IPS DF 4.7 (cell line): ENCODE measurements at regions not wholly inside any gene's neighbourhood (a gene's known extent, or its start where the extent isn't known, plus 50 kb on each side); places are given as distances from the start of the nearest gene placed in this dataset.
A peak's percentile ranks its signal among the peaks of the same experiment; 100 is the strongest.

Experiments used
- DNase-seq: peaks from one replicate; pipeline ENCODE4 v3.0.0-alpha.2; 2013; ENCODE audit warnings: low spot score; ENCODE audit errors: extremely low read depth

DNA sequence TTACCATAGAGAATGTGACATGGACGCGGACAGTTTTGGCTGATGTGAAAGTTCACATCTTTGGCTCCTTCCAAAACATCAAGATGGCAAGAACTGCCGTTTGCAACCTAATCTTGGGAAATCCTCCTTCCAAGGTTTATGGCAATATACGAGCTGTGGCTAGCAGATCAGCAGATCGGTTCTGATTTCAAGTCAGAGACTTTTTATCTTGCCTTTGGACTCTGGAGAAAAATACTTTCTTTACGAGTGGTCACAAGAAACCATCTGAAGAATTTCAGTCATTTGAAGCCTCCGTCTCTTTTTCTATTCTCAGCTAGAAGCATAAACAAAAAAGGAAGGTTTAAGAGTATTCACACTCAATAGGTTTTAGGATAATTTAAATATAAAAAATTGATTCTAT is 153.5 kb upstream of the MEIS2 start:
- DNase-seq, result no peak

- DNase-seq, result no peak
Measured at GRCh38 chr15:37260255-37260654, 159.9 kb upstream of the MEIS2 start.

GRCh38 chr15:37261685-37262084 is 161.3 kb upstream of the MEIS2 start:
- DNase-seq, result no peak

DNA sequence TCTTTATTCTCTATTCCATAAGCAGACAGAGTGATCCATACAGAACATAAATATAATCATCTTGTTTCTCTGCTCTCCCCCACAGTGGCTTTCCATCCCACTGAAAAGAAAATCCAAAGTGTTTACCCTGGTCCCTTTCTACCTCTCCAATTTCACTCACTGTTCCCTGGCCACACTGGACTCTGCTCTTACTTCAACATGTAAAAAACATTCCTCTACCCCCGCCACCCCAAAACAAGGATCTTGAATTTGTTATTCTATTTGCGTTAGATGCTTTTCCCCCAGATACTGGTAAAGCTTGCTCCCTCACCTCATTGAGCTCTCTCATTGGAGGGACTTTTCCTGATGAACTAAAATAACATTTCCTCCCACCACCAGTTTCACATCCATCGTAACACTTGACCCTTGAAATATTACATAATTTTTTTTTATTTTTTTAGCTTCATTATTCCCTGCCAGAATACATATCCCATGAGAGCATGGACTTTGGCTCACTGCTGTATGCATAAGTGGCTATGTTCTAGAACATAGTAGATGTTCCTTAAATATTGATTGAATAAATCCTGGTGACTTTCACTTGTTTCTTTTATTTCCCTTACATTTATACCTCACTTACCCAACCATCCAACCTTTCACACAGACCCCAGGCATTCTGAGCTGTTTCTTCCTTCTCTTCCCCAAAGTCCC is 162.7 kb upstream of the MEIS2 start:
- no peak for DNase-seq

- DNase-seq, result peak; percentile 11
Measured at GRCh38 chr15:37289109-37289765, 188.9 kb upstream of the MEIS2 start.

DNA sequence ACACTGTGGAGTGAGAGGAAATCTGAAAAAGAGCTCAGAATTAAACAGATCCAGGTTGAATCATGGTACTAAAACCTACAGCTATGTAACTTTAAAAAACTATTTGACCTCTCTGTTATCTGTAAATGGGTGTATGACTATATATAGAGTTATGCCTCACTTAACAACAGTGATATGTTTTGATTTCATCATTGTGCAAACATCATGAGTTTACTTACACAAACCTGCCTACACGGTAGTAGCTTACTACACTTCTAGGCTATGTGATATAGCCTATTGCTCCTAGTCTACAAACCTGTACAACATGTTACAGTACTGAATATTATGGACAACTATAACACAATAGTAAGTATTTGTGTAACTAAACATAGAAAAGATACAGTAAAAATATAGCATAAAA is 191.6 kb upstream of the MEIS2 start:
- DNase-seq, result no peak

DNA sequence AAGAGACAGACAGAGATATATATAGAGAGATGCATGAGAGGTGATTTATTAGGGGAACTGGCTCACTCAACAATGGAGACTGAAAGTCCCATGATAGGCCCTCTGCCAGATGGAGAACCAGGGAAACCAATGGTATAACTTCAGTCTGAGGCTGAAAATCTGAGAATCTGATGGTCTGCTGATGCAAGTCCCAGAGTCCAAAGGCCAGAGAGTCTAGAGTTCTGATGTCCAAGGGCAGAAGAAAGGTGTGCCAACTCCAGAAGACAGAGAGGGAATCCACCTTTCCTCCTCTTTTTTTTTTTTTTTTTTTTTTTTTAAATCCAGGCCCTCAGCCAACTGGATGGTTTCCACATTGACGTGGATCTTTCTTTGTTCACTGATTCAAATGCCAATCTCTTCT is 197.9 kb upstream of the MEIS2 start:
- no peak for DNase-seq

- no peak for DNase-seq
Measured at GRCh38 chr15:37339437-37339836, 239.1 kb upstream of the MEIS2 start.

- no peak for DNase-seq
Measured at GRCh38 chr15:37339856-37340255, 239.5 kb upstream of the MEIS2 start.

GRCh38 chr15:37340438-37340837 is 240.1 kb upstream of the MEIS2 start:
- no peak for DNase-seq

DNA sequence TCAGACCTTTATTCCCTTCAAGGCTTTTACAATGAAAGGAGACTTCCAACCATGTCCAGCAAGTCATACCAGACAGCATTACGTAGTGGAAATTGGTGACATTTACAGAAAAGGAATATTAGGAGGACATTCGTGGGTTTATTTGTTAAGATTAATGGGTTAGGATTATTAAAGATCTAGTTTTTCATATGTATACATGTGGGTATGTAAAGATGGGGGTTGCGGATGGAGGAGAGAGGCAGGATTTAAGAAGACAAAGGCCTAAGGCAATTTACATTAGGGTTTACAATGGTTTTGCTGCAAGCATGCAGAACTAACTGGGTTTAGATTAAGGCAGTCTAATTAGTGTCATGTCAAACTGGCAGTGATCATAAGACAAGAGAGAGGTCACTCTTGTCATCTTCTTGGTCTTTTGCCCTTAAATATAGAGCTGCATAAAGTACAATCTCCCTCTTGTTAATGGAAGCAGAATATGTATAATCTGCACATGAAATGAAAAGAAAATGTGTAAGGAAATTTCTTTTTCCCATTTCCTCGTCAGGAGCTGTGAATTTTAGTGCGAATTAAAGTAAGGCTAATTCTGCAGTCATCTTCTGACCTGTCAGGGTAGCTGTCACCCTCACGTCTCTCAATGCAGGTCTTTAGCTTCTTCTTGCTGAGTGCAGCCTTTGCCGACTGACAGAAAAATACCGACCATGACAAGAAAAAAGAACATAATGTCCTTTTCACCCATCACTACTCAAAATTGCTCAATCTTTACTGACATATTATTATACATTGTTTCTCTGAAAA is 258.9 kb upstream of the MEIS2 start:
- no peak for DNase-seq

DNA sequence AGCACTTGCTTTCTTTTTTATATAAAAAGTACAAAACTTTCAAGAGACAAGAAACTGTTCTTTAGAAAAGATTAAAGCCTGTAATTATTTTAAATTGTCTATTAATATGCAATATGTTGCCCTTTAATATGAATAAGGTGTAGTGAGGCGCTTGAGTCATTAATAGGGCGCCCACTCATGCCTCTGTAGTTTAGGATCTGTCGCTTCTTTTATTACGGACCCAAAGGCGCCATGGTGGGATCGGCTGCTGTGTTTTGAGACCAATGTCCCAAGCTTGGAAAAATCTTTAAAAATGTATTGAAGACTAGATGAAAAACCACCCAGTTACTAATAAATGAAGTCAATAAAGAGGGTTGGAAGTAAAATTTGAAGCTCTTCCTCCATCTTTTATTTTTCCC is 259.5 kb upstream of the MEIS2 start:
- no peak for DNase-seq

GRCh38 chr15:37360724-37361123 is 260.4 kb upstream of the MEIS2 start:
- DNase-seq, result no peak

- DNase-seq, result no peak
Measured at GRCh38 chr15:37361621-37362020, 261.3 kb upstream of the MEIS2 start.

GRCh38 chr15:37362414-37362813 is 262.1 kb upstream of the MEIS2 start:
- no peak for DNase-seq

- DNase-seq, result no peak
Measured at GRCh38 chr15:37368961-37369360, 268.6 kb upstream of the MEIS2 start.

GRCh38 chr15:37370941-37371340 is 270.6 kb upstream of the MEIS2 start:
- no peak for DNase-seq

- no peak for DNase-seq
Measured at GRCh38 chr15:37372064-37372463, 271.7 kb upstream of the MEIS2 start.

GRCh38 chr15:37375519-37375918 is 275.2 kb upstream of the MEIS2 start:
- no peak for DNase-seq

GRCh38 chr15:37377428-37377827 is 277.1 kb upstream of the MEIS2 start:
- no peak for DNase-seq

GRCh38 chr15:37394402-37395099 is 294.2 kb upstream of the MEIS2 start:
- no peak for DNase-seq

DNA sequence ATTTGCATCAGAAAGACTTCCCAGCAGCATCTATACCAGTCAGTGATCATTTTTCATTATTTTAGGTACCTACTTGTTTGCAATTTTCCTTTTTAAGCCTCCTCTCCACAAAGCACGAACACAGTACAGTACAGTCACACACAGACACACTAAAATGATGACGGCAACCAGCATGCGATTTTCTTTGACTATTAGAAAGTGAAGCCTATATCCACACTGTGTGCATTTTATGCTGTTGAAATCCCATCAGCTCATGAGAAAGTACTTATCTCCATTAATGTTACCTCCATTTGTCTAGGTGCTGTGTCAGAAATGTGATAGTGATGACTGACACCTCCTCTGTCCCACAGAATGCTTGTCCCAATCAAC is 294.7 kb upstream of the MEIS2 start:
- no peak for DNase-seq
